ENCODE measurements at regions not wholly inside any gene's neighbourhood (a gene's known extent, or its start where the extent isn't known, plus 50 kb on each side); places are given as distances from the start of the nearest gene placed in this dataset.

- TF ChIP-seq CTCF (conservative IDR thresholded peaks at IDR 0.05; ENCODE audit: low read length): no peak
- no peak overlapping the region for H3K4me3 ChIP-seq (ENCODE audit: low read length)
- DNase-seq (ENCODE audit: low read depth): no peak
Observed at GRCh38 chr12:127120851-127121250, 1146.1 kb upstream of the TMEM132C start.

- no peak for DNase-seq (ENCODE audit: low read depth)
- TF ChIP-seq CTCF (conservative IDR thresholded peaks at IDR 0.05; ENCODE audit: low read length): no peak
- no peak overlapping the region for H3K4me3 ChIP-seq (ENCODE audit: low read length)
Observed at GRCh38 chr12:127121494-127122084, 1145.4 kb upstream of the TMEM132C start.

GRCh38 chr12:127125607-127126259 lies 1141.2 kb upstream of the TMEM132C start:
- no peak for TF ChIP-seq CTCF (conservative IDR thresholded peaks at IDR 0.05; ENCODE audit: low read length)
- DNase-seq (ENCODE audit: low read depth): peak; percentile 63
- no peak overlapping the region for H3K4me3 ChIP-seq (ENCODE audit: low read length)

GRCh38 chr12:127126260-127126628 lies 1140.7 kb upstream of the TMEM132C start:
- no peak overlapping the region for H3K4me3 ChIP-seq (ENCODE audit: low read length)
- no peak for TF ChIP-seq CTCF (conservative IDR thresholded peaks at IDR 0.05; ENCODE audit: low read length)
- no peak for DNase-seq (ENCODE audit: low read depth)

GRCh38 chr12:127127897-127128296 lies 1139.1 kb upstream of the TMEM132C start:
- no peak for DNase-seq (ENCODE audit: low read depth)
- H3K4me3 ChIP-seq (ENCODE audit: low read length): no peak overlapping the region
- TF ChIP-seq CTCF (conservative IDR thresholded peaks at IDR 0.05; ENCODE audit: low read length): no peak

GRCh38 chr12:127130506-127131124 lies 1136.4 kb upstream of the TMEM132C start:
- H3K4me3 ChIP-seq (ENCODE audit: low read length): no peak overlapping the region
- TF ChIP-seq CTCF (conservative IDR thresholded peaks at IDR 0.05; ENCODE audit: low read length): no peak
- DNase-seq (ENCODE audit: low read depth): no peak

Data from AG10803 (cell line).